H1 (cell line): ENCODE measurements at regions not wholly inside any gene's neighbourhood (a gene's known extent, or its start where the extent isn't known, plus 50 kb on each side); places are given as distances from the start of the nearest gene placed in this dataset.

Experiments used
- CTCF ChIA-PET: fragments of 300-600 bp; sonication (Branson Sonifier 250); formaldehyde crosslinking; loops from one replicate; lab custom pipeline; 2021; ENCODE audit not compliant: partially characterized antibody; lab: Charles Lee
- POLR2A ChIA-PET: fragments of 300-600 bp; sonication (Branson Sonifier 250); formaldehyde crosslinking; loops from one replicate; lab custom pipeline; 2021; ENCODE audit warnings: inconsistent platforms; ENCODE audit not compliant: partially characterized antibody; lab: Charles Lee
- DNase-seq, 2 experiments: peaks; one replicate each; pipeline versions ENCODE4 v3.0.0 to v3.0.0-alpha.2; 2010 to 2022; ENCODE audit warnings: low spot score in 2 of 2, low read depth in 1 of 2, mixed read lengths in 1 of 2
- FAIRE-seq: peaks from 2 replicates; lab custom pipeline; 2011; peaks lifted over from hg19 to GRCh38; lab: Jason Lieb, UNC
- H2AFZ ChIP-seq: 2 replicates; pipeline ENCODE4 v1.8.1; 2012; ENCODE audit warnings: low read length, inconsistent platforms
- H2AK5ac ChIP-seq: 2 replicates; pipeline ENCODE4 v1.6.1; 2013; ENCODE audit warnings: low read depth, low read length
- H2BK120ac ChIP-seq: replicated peaks from 2 replicates; pipeline ENCODE3; 2013; ENCODE audit warnings: low read depth, low read length, inconsistent platforms
- H2BK12ac ChIP-seq: 2 replicates; pipeline ENCODE4 v1.6.1; 2013; ENCODE audit warnings: low read depth, low read length
- H2BK15ac ChIP-seq: 2 replicates; pipeline ENCODE4 v1.6.1; 2013; ENCODE audit warnings: low read length
- H2BK20ac ChIP-seq: 2 replicates; pipeline ENCODE4 v1.6.1; 2013; ENCODE audit warnings: low read length
- H2BK5ac ChIP-seq: 2 replicates; pipeline ENCODE4 v1.6.1; 2013; ENCODE audit warnings: low read depth, low read length
- H3K14ac ChIP-seq: 2 replicates; pipeline ENCODE4 v1.6.1; 2013; ENCODE audit warnings: inconsistent platforms; ENCODE audit not compliant: insufficient read length
- H3K18ac ChIP-seq: 2 replicates; pipeline ENCODE4 v1.6.1; 2013; ENCODE audit warnings: low read length; ENCODE audit errors: extremely low read depth
- H3K23ac ChIP-seq: 2 replicates; pipeline ENCODE4 v1.6.1; 2013; ENCODE audit warnings: inconsistent platforms; ENCODE audit not compliant: insufficient read length
- H3K23me2 ChIP-seq: 2 replicates; pipeline ENCODE4 v1.6.1; 2013; ENCODE audit warnings: low read depth, low read length
- H3K27ac ChIP-seq: 2 replicates; pipeline ENCODE4 v1.6.1; 2011; ENCODE audit warnings: low read depth, low read length, inconsistent platforms
- H3K27me3 ChIP-seq, 4 experiments: replicated peaks in 1 of 4; 1 replicate in 1 of 4; 2 replicates in 3 of 4; pipeline versions ENCODE4 v1.6.1 to v1.8.1; 2011 to 2013; ENCODE audit warnings: low read length in 3 of 4, mild to moderate bottlenecking in 3 of 4, inconsistent platforms in 2 of 4, mixed read lengths in 2 of 4, moderate library complexity in 1 of 4; ENCODE audit not compliant: control insufficient read depth in 3 of 4, insufficient read depth in 3 of 4; ENCODE audit errors: extremely low read depth in 1 of 4
- H3K36me3 ChIP-seq, 4 experiments: 2 replicates each; pipeline versions ENCODE4 v1.6.1 to v1.8.1; 2011 to 2013; ENCODE audit warnings: mild to moderate bottlenecking in 4 of 4, low read length in 3 of 4, moderate library complexity in 2 of 4, control low read depth in 1 of 4, inconsistent platforms in 1 of 4; ENCODE audit not compliant: insufficient read depth in 4 of 4, control insufficient read depth in 2 of 4
- H3K4ac ChIP-seq: replicated peaks from 2 replicates; pipeline ENCODE3; 2013; ENCODE audit warnings: low read length, low read depth, mixed read lengths, inconsistent platforms; ENCODE audit not compliant: insufficient read length
- H3K4me1 ChIP-seq, 4 experiments: replicated peaks in 1 of 4; 1 replicate in 1 of 4; 2 replicates in 3 of 4; pipeline versions ENCODE4 v1.6.1 to v1.8.1; 2011 to 2013; ENCODE audit warnings: low read length in 3 of 4, inconsistent platforms in 2 of 4, mixed read lengths in 1 of 4; ENCODE audit not compliant: insufficient read depth in 4 of 4, control insufficient read depth in 3 of 4
- H3K4me2 ChIP-seq, 2 experiments: 2 replicates each; pipeline versions ENCODE4 v1.6.1 to v1.8.1; 2011 to 2013; ENCODE audit warnings: low read depth in 2 of 2, low read length in 2 of 2, control low read depth in 1 of 2, inconsistent platforms in 1 of 2, mild to moderate bottlenecking in 1 of 2; ENCODE audit not compliant: insufficient read depth in 1 of 2
- H3K4me3 ChIP-seq, 4 experiments: fragments of 200-600, 300-600 bp in 1 of 4; sonication (generic), shearing (Covaris generic), sonication (Bioruptor Twin) in 1 of 4; 2 replicates each; pipeline versions ENCODE4 v1.5.1 to v1.8.1; 2011 to 2016; ENCODE audit warnings: low read length in 4 of 4, low read depth in 3 of 4, control low read depth in 2 of 4, inconsistent platforms in 2 of 4, mild to moderate bottlenecking in 2 of 4, mixed read lengths in 1 of 4, moderate library complexity in 1 of 4; ENCODE audit not compliant: insufficient read depth in 2 of 4; ENCODE audit errors: extremely low read depth in 1 of 4
- H3K56ac ChIP-seq: replicated peaks from 2 replicates; pipeline ENCODE3; 2013; ENCODE audit warnings: low read depth, mild to moderate bottlenecking, mixed read lengths, low read length, inconsistent platforms; ENCODE audit not compliant: insufficient read length
- H3K79me1 ChIP-seq: 2 replicates; pipeline ENCODE4 v1.6.1; 2013; ENCODE audit warnings: low read depth, low read length, control low read depth
- H3K79me2 ChIP-seq, 2 experiments: 2 replicates each; pipeline versions ENCODE4 v1.6.1 to v1.8.1; 2012 to 2013; ENCODE audit warnings: low read length in 2 of 2, mild to moderate bottlenecking in 2 of 2, inconsistent platforms in 1 of 2; ENCODE audit not compliant: insufficient read depth in 2 of 2, control insufficient read depth in 1 of 2
- H3K9ac ChIP-seq, 4 experiments: replicated peaks in 1 of 4; 1 replicate in 1 of 4; 2 replicates in 3 of 4; pipeline versions ENCODE4 v1.6.1 to v1.8.1; 2011 to 2013; ENCODE audit warnings: low read depth in 3 of 4, low read length in 3 of 4, control low read depth in 2 of 4, mild to moderate bottlenecking in 2 of 4, moderate library complexity in 2 of 4, inconsistent platforms in 1 of 4; ENCODE audit errors: extremely low read depth in 1 of 4
- H3K9me3 ChIP-seq, 2 experiments: 2 replicates each; pipeline versions ENCODE4 v1.6.1 to v1.8.1; 2012 to 2013; ENCODE audit warnings: mild to moderate bottlenecking in 2 of 2, moderate library complexity in 2 of 2, control low read depth in 1 of 2, inconsistent platforms in 1 of 2, low read depth in 1 of 2, low read length in 1 of 2, mixed read lengths in 1 of 2; ENCODE audit not compliant: insufficient read depth in 2 of 2
- H4K20me1 ChIP-seq, 2 experiments: replicated peaks in 1 of 2; 2 replicates each; pipeline versions ENCODE3 to v1.8.1; 2011 to 2013; ENCODE audit warnings: inconsistent platforms in 2 of 2, low read length in 2 of 2, mild to moderate bottlenecking in 1 of 2; ENCODE audit not compliant: insufficient read depth in 2 of 2, control insufficient read depth in 1 of 2
- H4K5ac ChIP-seq: 2 replicates; pipeline ENCODE4 v1.6.1; 2013; ENCODE audit warnings: low read length, low read depth, mixed read lengths, inconsistent platforms; ENCODE audit not compliant: insufficient read length
- H4K8ac ChIP-seq: 2 replicates; pipeline ENCODE4 v1.8.0; 2013; ENCODE audit warnings: mild to moderate bottlenecking, moderate library complexity, low read length, inconsistent platforms; ENCODE audit not compliant: insufficient read depth; ENCODE audit errors: extremely low read depth
- H4K91ac ChIP-seq: replicated peaks from 2 replicates; pipeline ENCODE3; 2013; ENCODE audit warnings: low read length, mixed read lengths, inconsistent platforms; ENCODE audit not compliant: insufficient read length
- ATF2 ChIP-seq: IDR thresholded peaks from 2 replicates; pipeline ENCODE4 v1.6.1; 2012; ENCODE audit warnings: low read length, inconsistent platforms
- BCL11A ChIP-seq, 2 experiments: IDR thresholded peaks; one replicate each; pipeline ENCODE4 v1.6.1; 2011; ENCODE audit warnings: low read depth in 2 of 2, low read length in 2 of 2, mild to moderate bottlenecking in 2 of 2
- CBX5 ChIP-seq: fragments of 300-800, 300-1000 bp; sonication (generic); IDR thresholded peaks from 2 replicates; pipeline ENCODE4 v1.7.1; 2016; ENCODE audit warnings: antibody characterized with exemption, low read length, low read depth
- E2F6 ChIP-seq: IDR thresholded peaks from 2 replicates; pipeline ENCODE4 v1.6.1; 2012; ENCODE audit warnings: inconsistent platforms
- EP300 ChIP-seq, 2 experiments: IDR thresholded peaks; 1 replicate in 1 of 2; 2 replicates in 1 of 2; pipeline ENCODE4 v1.6.1; 2011 to 2012; ENCODE audit warnings: low read depth in 2 of 2, low read length in 2 of 2, mild to moderate bottlenecking in 2 of 2, borderline replicate concordance in 1 of 2, inconsistent platforms in 1 of 2, moderate library complexity in 1 of 2
- HDAC6 ChIP-seq: IDR thresholded peaks from one replicate; pipeline ENCODE4 v1.7.1; 2012; ENCODE audit warnings: low read depth, mild to moderate bottlenecking, inconsistent platforms, low read length, moderate library complexity
- POU5F1 ChIP-seq: IDR thresholded peaks from 2 replicates; pipeline ENCODE4 v1.6.1; 2011; ENCODE audit warnings: low read depth, mild to moderate bottlenecking, low read length, moderate library complexity
- SAP30 ChIP-seq: fragments of 300-600 bp; sonication (generic); IDR thresholded peaks from 2 replicates; pipeline ENCODE4 v1.7.1; 2012; ENCODE audit warnings: low read length, moderate library complexity, mild to moderate bottlenecking, inconsistent platforms; ENCODE audit not compliant: insufficient read depth, insufficient replicate concordance
- SP1 ChIP-seq: IDR thresholded peaks from 2 replicates; pipeline ENCODE4 v1.6.1; 2011; ENCODE audit warnings: low read depth, low read length
- WGBS, 2 experiments: shearing (Covaris generic) in 1 of 2; methylation state at CpG; one replicate each; pipeline versions ENCODE4 v1.1.6 to v1.1.7; 2013 to 2015; ENCODE audit warnings: low lambda C conversion rate in 2 of 2, mixed read lengths in 2 of 2, inconsistent platforms in 1 of 2, low coverage in 1 of 2, missing lambda C conversion rate in 1 of 2; ENCODE audit not compliant: insufficient replicate concordance in 2 of 2, insufficient coverage in 1 of 2, insufficient read length in 1 of 2; ENCODE audit errors: extremely low coverage in 1 of 2, missing lambda C conversion rate in 1 of 2; 5-methylcytosine and 5-hydroxymethylcytosine counted together

- Histone ChIP-seq H3K79me2 (no peaks in the 10 kb centered on the region), H3K4me1 (no peaks in the 10 kb centered on the region), H2AFZ (no peak overlapping the region; the same call in 1 of the 2 replicates), H2BK20ac (no peak overlapping the region), H4K91ac (no peak overlapping the region), H3K14ac (no peak overlapping the region), H3K23ac (no peak overlapping the region), H3K27ac (no peak overlapping the region), H3K56ac (no peak overlapping the region), H4K20me1 (no peaks in the 10 kb centered on the region), H3K9me3 (no peaks in the 10 kb centered on the region; a peak in 1 of 4 replicates), H3K18ac (no peak overlapping the region), H3K79me1 (no peaks in the 10 kb centered on the region), H4K5ac (no peak overlapping the region), H3K23me2 (no peaks in the 10 kb centered on the region), H2BK120ac (no peak overlapping the region), H2BK15ac (no peak overlapping the region), H2BK12ac (no peak overlapping the region), H3K9ac (no peak overlapping the region), H4K8ac (no peak overlapping the region), H3K4me3 (no peak overlapping the region), H3K36me3 (no peaks in the 10 kb centered on the region), H3K4me2 (no peak overlapping the region), H2BK5ac (no peak overlapping the region), H3K27me3 (no peaks in the 10 kb centered on the region), H2AK5ac (no peak overlapping the region), H3K4ac (no peak overlapping the region)
- TF ChIP-seq SAP30 = no peak
- TF ChIP-seq E2F6 = no peak
- no peak for TF ChIP-seq EP300 (IDR thresholded peaks at IDR 0.05; ENCODE audit: borderline replicate concordance in 1 of 2, low read depth in 2 of 2, low read length in 2 of 2)
- TF ChIP-seq BCL11A (IDR thresholded peaks at IDR 0.05; ENCODE audit: low read depth in 2 of 2, low read length in 2 of 2) = no peak
- no peak for TF ChIP-seq CBX5
- no peak for TF ChIP-seq ATF2
- TF ChIP-seq HDAC6 = no peak
- no peak for TF ChIP-seq SP1
- TF ChIP-seq POU5F1 = no peak
- DNase-seq (no peak), FAIRE-seq (no peak)
- POLR2A ChIA-PET = no interaction called here
- CTCF ChIA-PET = no interaction called here
- 89% methylated on average over 2 of the region's 2 CpGs; no CpG with 5 or more reads in 1 of the 2 experiments for WGBS, 2 experiments
These were observed 1074.2 kb upstream of the INTU start for GRCh38 chr4:126558596-126558995.
